Epithelial cell of proximal tubule (primary cell): ENCODE measurements at regions not wholly inside any gene's neighbourhood (a gene's known extent, or its start where the extent isn't known, plus 50 kb on each side); places are given as distances from the start of the nearest gene placed in this dataset.

ENCODE experiments used
- DNase-seq: peaks from one replicate; pipeline ENCODE4 v3.0.0-alpha.2; 2011; ENCODE audit warnings: low read depth
- H3K4me3 ChIP-seq: 2 replicates; pipeline ENCODE4 v1.5.1; 2011; ENCODE audit warnings: low read depth, mild to moderate bottlenecking, low read length
- CTCF ChIP-seq: conservative IDR thresholded peaks from 2 replicates; pipeline ENCODE4 v1.5.1; 2012; ENCODE audit warnings: low read depth, mild to moderate bottlenecking, low read length

DNA sequence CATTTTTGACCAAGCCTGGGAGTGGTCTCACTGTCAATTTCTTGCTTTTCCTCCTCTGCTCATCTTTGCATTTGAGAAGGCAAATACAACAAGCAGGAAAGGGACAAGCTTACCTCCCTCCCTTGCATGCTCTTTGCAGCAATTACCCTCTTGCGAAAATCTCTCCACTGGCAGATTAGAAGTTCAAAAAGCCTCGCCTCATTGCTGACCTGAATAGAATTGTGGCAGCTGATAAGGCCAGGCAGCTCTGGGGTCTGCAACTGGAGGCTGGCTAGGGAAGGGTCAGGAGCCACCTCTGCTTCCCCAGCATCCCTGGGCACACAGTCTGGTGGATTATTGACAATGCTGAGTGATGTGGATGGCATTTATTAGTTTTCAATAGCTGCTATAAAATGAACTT, 362.3 kb upstream of the KIF2A start:
- no peak for DNase-seq
- no peak overlapping the region for H3K4me3 ChIP-seq
- TF ChIP-seq CTCF = no peak

DNA sequence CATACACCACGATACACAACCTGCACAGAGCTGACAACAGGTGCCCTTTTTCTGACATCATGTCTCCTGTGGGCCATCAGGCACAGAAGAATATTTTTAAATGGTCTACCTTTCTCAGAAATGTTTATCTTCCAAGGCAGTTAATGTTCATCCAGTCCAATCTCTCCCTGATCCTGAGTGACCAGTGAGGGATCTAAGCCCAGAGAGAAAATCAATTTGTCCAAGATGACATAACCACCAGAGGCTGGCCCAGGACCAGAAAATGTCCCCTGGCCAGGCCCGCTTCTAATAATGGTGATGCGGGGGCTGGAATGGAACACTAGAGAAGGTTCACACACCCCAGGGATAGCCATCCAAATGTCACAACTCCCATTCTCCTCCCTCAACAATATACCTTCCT, 357.9 kb upstream of the KIF2A start:
- H3K4me3 ChIP-seq = no peak overlapping the region
- no peak for TF ChIP-seq CTCF
- no peak for DNase-seq

DNA sequence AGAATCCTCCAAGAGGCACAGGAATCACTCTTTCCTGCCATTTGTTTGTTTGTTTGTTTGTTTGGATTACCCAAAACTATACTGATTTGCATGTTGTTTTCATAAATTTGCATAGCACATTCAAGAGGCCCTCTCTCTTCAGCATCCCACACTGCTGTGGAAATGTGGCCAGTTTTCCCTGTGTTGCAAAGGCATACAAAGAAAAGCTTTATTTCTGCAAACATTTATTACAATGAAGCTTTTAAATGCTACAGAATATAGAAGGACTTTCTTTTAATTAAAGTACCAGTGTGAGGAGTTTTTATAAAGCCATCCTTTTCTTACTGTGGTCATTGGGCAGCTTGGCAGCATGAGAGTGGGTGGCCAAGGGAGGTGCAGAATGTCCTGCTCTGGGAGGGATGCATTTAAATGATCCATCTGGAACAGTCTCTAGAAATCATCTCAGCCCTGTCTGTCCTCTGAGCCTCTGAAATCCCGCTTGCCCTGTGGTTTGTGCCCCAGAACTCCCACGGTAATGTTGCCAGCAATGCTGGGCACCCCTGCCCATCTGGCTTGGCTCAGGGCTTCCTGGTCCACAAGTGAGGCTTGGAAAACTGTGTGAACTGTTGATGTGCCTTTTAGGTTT, 356.8 kb upstream of the KIF2A start:
- no peak for DNase-seq
- no peak for TF ChIP-seq CTCF
- H3K4me3 ChIP-seq = no peak overlapping the region

GRCh38 chr5:61949679-61950435, 356.1 kb upstream of the KIF2A start:
- no peak for DNase-seq
- H3K4me3 ChIP-seq = no peak overlapping the region
- no peak for TF ChIP-seq CTCF

DNA sequence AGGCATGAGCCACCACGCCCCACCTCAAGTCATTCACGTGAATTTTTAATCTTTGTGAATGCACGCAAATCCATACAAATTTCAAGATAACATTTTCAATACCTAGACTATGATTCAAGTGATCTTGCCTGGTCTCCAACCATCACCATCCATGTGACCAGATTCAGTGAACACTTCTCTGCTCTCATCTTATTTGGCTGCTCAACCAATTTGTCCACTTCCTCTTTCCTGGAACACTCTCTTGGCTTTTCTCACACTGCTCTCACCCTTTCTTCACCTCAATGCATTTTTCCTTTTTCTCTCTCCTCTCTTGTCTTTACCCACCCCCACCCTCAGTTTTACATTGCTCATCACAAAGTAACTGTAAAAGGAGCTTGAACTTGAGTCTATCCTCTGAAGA, 354.7 kb upstream of the KIF2A start:
- H3K4me3 ChIP-seq = no peak overlapping the region
- DNase-seq = no peak
- no peak for TF ChIP-seq CTCF

- no peak overlapping the region for H3K4me3 ChIP-seq
- no peak for TF ChIP-seq CTCF
- no peak for DNase-seq
These were observed 352.1 kb upstream of the KIF2A start for GRCh38 chr5:61953913-61954312.

DNA sequence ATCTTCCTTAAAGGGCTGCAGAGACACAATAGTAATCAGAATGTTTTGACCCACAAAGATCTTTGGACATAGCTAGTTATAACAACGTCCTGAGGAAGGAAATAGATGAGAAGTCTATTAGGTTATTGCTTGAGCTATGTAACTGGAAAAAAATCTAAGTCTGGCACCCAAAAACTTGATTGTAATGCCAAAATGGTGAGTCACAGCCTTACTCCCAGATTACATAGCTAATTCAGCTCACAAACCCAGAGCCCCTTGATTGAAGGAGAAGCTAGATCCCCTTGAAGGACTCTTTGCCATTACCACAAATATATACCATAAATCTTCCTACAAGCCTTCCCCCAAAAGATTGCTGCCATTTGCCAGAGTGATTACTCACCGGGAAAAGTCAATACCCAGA, 341.8 kb upstream of the KIF2A start:
- no peak for TF ChIP-seq CTCF
- no peak overlapping the region for H3K4me3 ChIP-seq
- DNase-seq = no peak
